Upper lobe of left lung (tissue), 6 donors: ENCODE measurements at regions not wholly inside any gene's neighbourhood (a gene's known extent, or its start where the extent isn't known, plus 50 kb on each side); places are given as distances from the start of the nearest gene placed in this dataset.
A peak's percentile ranks its signal among the peaks of the same experiment; 100 is the strongest.

Experiments
- ATAC-seq, 2 donors: fragments of 200-7000 bp; cut with Tn5 transposase; one replicate each; pipeline ENCODE4 v1.9.1; 2022; ENCODE audit warnings: mild to moderate bottlenecking in 2 of 2, moderate library complexity in 2 of 2; ENCODE audit not compliant: low FRiP score in 2 of 2
- DNase-seq, 2 donors: peaks; one replicate each; pipeline ENCODE4 v3.0.0-alpha.2; 2019 to 2020
- H3K27ac ChIP-seq, 4 donors: fragments of 200-600 bp; sonication (generic); one replicate each; pipeline ENCODE4 v1.5.1; 2016 to 2019
- H3K27me3 ChIP-seq, 4 donors: fragments of 200-600 bp; sonication (generic); one replicate each; pipeline ENCODE4 v1.5.1; 2017 to 2019
- H3K36me3 ChIP-seq, 4 donors: fragments of 200-600 bp; sonication (generic); one replicate each; pipeline ENCODE4 v1.5.1; 2016 to 2019
- H3K4me1 ChIP-seq, 4 donors: fragments of 200-600 bp; sonication (generic); one replicate each; pipeline ENCODE4 v1.5.1; 2018 to 2019
- H3K4me3 ChIP-seq, 4 donors: fragments of 200-600 bp; sonication (generic); one replicate each; pipeline ENCODE4 v1.5.1; 2017 to 2019; ENCODE audit warnings: mild to moderate bottlenecking in 2 of 4, moderate library complexity in 1 of 4
- H3K9me3 ChIP-seq, 4 donors: fragments of 200-600 bp; sonication (generic); one replicate each; pipeline ENCODE4 v1.5.1; 2018 to 2019
- CTCF ChIP-seq, 6 experiments: fragments of 450-650 bp in 4 of 6; fragments of 200-600 bp in 2 of 6; sonication (generic) in 2 of 6; IDR thresholded peaks; one replicate each; pipeline ENCODE4 v1.5.1; 2016 to 2019; ENCODE audit warnings: antibody characterized with exemption in 6 of 6
- EP300 ChIP-seq, 4 donors: sonication (generic); formaldehyde crosslinking; IDR thresholded peaks; one replicate each; pipeline ENCODE4 v1.5.1; 2017; ENCODE audit warnings: antibody characterized with exemption in 4 of 4, control low read depth in 2 of 4
- POLR2A ChIP-seq, 4 donors: fragments of 450-650 bp; IDR thresholded peaks; one replicate each; pipeline ENCODE4 v1.5.1; 2016 to 2017; ENCODE audit warnings: antibody characterized with exemption in 4 of 4, mild to moderate bottlenecking in 2 of 4
- POLR2AphosphoS5 ChIP-seq, 2 donors: sonication (generic); formaldehyde crosslinking; IDR thresholded peaks; one replicate each; pipeline ENCODE4 v1.5.1; 2017; ENCODE audit warnings: antibody characterized with exemption in 2 of 2
- WGBS, 2 donors: methylation state at CpG; one replicate each; pipeline ENCODE4 v1.1.5; 2017 to 2018; 5-methylcytosine and 5-hydroxymethylcytosine counted together
- donor health status: DM: no; HTN: no; CAD: no; lungs with moderate emphysema.
- donor health status: DM: no; HTN: yes; CAD: no; lungs with severe emphysema.

GRCh38 chr7:106543221-106543757, 117.7 kb downstream of the CCDC71L start:
- H3K27ac ChIP-seq, result peak overlapping the region in 3 of 4 donors; percentile 17 to 63 (median 30)

GRCh38 chr7:106542550-106543220, 118.3 kb downstream of the CCDC71L start:
- H3K4me1 ChIP-seq, result peaks cover 10 to 16% (median 13%) of the 10 kb centered on the region in 4 donors
- 22 to 24% methylated on average over 2 of the region's 2 CpGs for WGBS, 2 donors
- H3K9me3 ChIP-seq, result no peaks in the 10 kb centered on the region
- DNase-seq, result peak in 1 of 2 donors; percentile 61
- H3K4me3 ChIP-seq, result no peak overlapping the region
- peak overlapping the region in 3 of 4 donors; percentile 17 to 63 (median 30) for H3K27ac ChIP-seq
- TF ChIP-seq POLR2A (IDR thresholded peaks at IDR 0.05) (no peak), EP300 (IDR thresholded peaks at IDR 0.05) (no peak), CTCF (IDR thresholded peaks at IDR 0.05) (peak; percentile 42 to 85 (median 63)), POLR2AphosphoS5 (IDR thresholded peaks at IDR 0.05) (no peak)
- peak; percentile 89 to 94 for ATAC-seq
- H3K36me3 ChIP-seq, result no peaks in the 10 kb centered on the region
- no peaks in the 10 kb centered on the region for H3K27me3 ChIP-seq

More at GRCh38 chr7:106543221-106543757, 117.7 kb downstream of the CCDC71L start:
- no peaks in the 10 kb centered on the region for H3K9me3 ChIP-seq
- no peak for ATAC-seq
- H3K4me1 ChIP-seq, result peaks cover 10 to 14% (median 10%) of the 10 kb centered on the region in 4 donors
- WGBS, 2 donors, result 76 to 83% methylated on average over 3 of the region's 3 CpGs
- H3K4me3 ChIP-seq, result no peak overlapping the region
- DNase-seq, result no peak
- no peaks in the 10 kb centered on the region for H3K27me3 ChIP-seq
- TF ChIP-seq EP300 (IDR thresholded peaks at IDR 0.05) (no peak), POLR2AphosphoS5 (IDR thresholded peaks at IDR 0.05) (no peak)
- no peaks in the 10 kb centered on the region for H3K36me3 ChIP-seq

- Histone ChIP-seq H3K27ac (peak overlapping the region in 2 of 4 donors; percentile 56 to 72), H3K9me3 (no peaks in the 10 kb centered on the region), H3K4me3 (no peak overlapping the region), H3K4me1 (peaks cover 10 to 19% (median 14%) of the 10 kb centered on the region in 4 donors), H3K27me3 (no peaks in the 10 kb centered on the region), H3K36me3 (no peaks in the 10 kb centered on the region)
- DNase-seq, result no peak
- TF ChIP-seq POLR2A (IDR thresholded peaks at IDR 0.05) (no peak), POLR2AphosphoS5 (IDR thresholded peaks at IDR 0.05) (peak; percentile 24 to 50), CTCF (IDR thresholded peaks at IDR 0.05) (no peak), EP300 (IDR thresholded peaks at IDR 0.05) (peak in 2 of 4 donors; percentile 30 to 72)
- WGBS, 2 donors, result 62 to 64% methylated on average over 5 of the region's 5 CpGs
- ATAC-seq, result no peak
These were observed 122.3 kb downstream of the CCDC71L start for GRCh38 chr7:106538638-106539037.

- DNase-seq, result no peak
- Histone ChIP-seq H3K36me3 (no peaks in the 10 kb centered on the region), H3K4me3 (no peak overlapping the region), H3K27ac (peak overlapping the region in 2 of 4 donors; percentile 21 to 72), H3K9me3 (no peaks in the 10 kb centered on the region), H3K4me1 (peaks cover 0 to 8% (median 3%) of the 10 kb centered on the region in 4 donors), H3K27me3 (no peaks in the 10 kb centered on the region)
- TF ChIP-seq POLR2A (IDR thresholded peaks at IDR 0.05) (no peak), EP300 (IDR thresholded peaks at IDR 0.05) (peak in 1 of 4 donors; percentile 37), POLR2AphosphoS5 (IDR thresholded peaks at IDR 0.05) (no peak), CTCF (IDR thresholded peaks at IDR 0.05) (no peak)
- no peak for ATAC-seq
- 23 to 24% methylated on average over 2 of the region's 2 CpGs for WGBS, 2 donors
These were observed 123.8 kb downstream of the CCDC71L start for GRCh38 chr7:106537119-106537518.

- 92% methylated on average over 3 of the region's 3 CpGs for WGBS, 2 donors
- H3K4me1 ChIP-seq, result peaks cover 0 to 8% (median 3%) of the 10 kb centered on the region in 4 donors
- H3K9me3 ChIP-seq, result no peaks in the 10 kb centered on the region
- no peaks in the 10 kb centered on the region for H3K36me3 ChIP-seq
- DNase-seq (no peak), ATAC-seq (no peak)
- TF ChIP-seq POLR2AphosphoS5 (IDR thresholded peaks at IDR 0.05) (no peak), CTCF (IDR thresholded peaks at IDR 0.05) (no peak), POLR2A (IDR thresholded peaks at IDR 0.05) (no peak), EP300 (IDR thresholded peaks at IDR 0.05) (no peak)
- no peak overlapping the region for H3K27ac ChIP-seq
- H3K4me3 ChIP-seq, result no peak overlapping the region
- no peaks in the 10 kb centered on the region for H3K27me3 ChIP-seq
These were observed 124.9 kb downstream of the CCDC71L start for GRCh38 chr7:106536079-106536478.
